ENCODE measurements at regions not wholly inside any gene's neighbourhood (a gene's known extent, or its start where the extent isn't known, plus 50 kb on each side); places are given as distances from the start of the nearest gene placed in this dataset.

DNA sequence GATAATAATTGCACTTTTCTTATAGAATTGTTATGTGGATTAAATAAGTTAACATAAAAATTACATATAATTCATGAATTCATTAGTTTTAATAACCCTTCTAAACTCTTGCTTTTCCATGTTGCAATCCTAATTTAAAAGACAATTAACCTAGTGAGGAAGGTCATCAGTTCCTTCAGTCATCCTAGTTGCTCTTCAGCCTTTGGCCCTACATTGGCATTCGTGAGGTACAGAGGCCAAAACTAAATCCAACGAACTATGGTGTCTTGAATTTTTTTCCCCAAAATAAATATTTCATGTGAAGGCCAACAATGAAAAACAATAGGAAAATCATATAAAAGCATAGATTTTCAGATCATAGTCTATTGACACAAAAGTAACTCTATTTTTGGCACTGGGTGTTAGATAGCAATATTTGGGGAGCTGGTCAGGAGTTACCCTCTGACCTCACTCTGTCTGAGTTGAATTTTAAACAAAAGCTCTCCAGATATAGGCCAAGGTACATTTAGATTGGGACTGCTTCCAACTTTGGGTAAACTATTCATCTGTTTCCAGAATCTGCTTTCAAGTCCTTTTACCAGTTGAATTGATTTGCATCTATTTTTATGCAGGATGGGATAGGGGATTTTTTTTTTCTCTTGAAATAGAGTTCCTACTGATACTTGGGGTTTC is 104.5 kb downstream of the SEM1 start:
- TF ChIP-seq, protein P1, sequence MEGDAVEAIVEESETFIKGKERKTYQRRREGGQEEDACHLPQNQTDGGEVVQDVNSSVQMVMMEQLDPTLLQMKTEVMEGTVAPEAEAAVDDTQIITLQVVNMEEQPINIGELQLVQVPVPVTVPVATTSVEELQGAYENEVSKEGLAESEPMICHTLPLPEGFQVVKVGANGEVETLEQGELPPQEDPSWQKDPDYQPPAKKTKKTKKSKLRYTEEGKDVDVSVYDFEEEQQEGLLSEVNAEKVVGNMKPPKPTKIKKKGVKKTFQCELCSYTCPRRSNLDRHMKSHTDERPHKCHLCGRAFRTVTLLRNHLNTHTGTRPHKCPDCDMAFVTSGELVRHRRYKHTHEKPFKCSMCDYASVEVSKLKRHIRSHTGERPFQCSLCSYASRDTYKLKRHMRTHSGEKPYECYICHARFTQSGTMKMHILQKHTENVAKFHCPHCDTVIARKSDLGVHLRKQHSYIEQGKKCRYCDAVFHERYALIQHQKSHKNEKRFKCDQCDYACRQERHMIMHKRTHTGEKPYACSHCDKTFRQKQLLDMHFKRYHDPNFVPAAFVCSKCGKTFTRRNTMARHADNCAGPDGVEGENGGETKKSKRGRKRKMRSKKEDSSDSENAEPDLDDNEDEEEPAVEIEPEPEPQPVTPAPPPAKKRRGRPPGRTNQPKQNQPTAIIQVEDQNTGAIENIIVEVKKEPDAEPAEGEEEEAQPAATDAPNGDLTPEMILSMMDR (IDR thresholded peaks at IDR 0.05): no peak
- TF ChIP-seq POLR2A (IDR thresholded peaks at IDR 0.05): no peak
- TF ChIP-seq POLR2AphosphoS5 (IDR thresholded peaks at IDR 0.05): no peak

Data from suprapubic skin (tissue), 4 donors.